Parathyroid adenoma (tissue), 2 donors: ENCODE measurements at regions not wholly inside any gene's neighbourhood (a gene's known extent, or its start where the extent isn't known, plus 50 kb on each side); places are given as distances from the start of the nearest gene placed in this dataset.

Source experiments
- H2AFZ ChIP-seq: fragments of 300-600 bp; sonication (generic); one replicate; pipeline ENCODE4 v1.7.0; 2017; ENCODE audit warnings: antibody characterized with exemption, mild to moderate bottlenecking
- H3K27ac ChIP-seq: fragments of 300-600 bp; sonication (generic); one replicate; pipeline ENCODE4 v1.7.0; 2017
- H3K27me3 ChIP-seq: fragments of 300-600 bp; sonication (generic); one replicate; pipeline ENCODE4 v1.7.0; 2017; ENCODE audit warnings: low read length; ENCODE audit not compliant: control insufficient read depth, insufficient read depth
- H3K36me3 ChIP-seq: fragments of 300-600 bp; sonication (generic); one replicate; pipeline ENCODE4 v1.7.0; 2017; ENCODE audit warnings: low read length; ENCODE audit not compliant: control insufficient read depth, insufficient read depth
- H3K4me1 ChIP-seq: fragments of 300-600 bp; sonication (generic); one replicate; pipeline ENCODE4 v1.7.0; 2017; ENCODE audit warnings: control low read depth
- H3K4me2 ChIP-seq: fragments of 300-600 bp; sonication (generic); one replicate; pipeline ENCODE4 v1.7.0; 2017; ENCODE audit warnings: low read length
- H3K4me3 ChIP-seq: fragments of 300-600 bp; sonication (generic); one replicate; pipeline ENCODE4 v1.7.0; 2017; ENCODE audit warnings: low read depth, low read length
- H3K79me2 ChIP-seq: fragments of 300-600 bp; sonication (generic); one replicate; pipeline ENCODE4 v1.7.0; 2017; ENCODE audit warnings: control low read depth
- H3K9ac ChIP-seq: fragments of 300-600 bp; sonication (generic); one replicate; pipeline ENCODE4 v1.7.0; 2017; ENCODE audit warnings: mild to moderate bottlenecking
- H3K9me3 ChIP-seq: fragments of 300-600 bp; sonication (generic); one replicate; pipeline ENCODE4 v1.7.0; 2017; ENCODE audit warnings: low read length; ENCODE audit not compliant: control insufficient read depth
- TF ChIP-seq, protein P1 (sequence below): fragments of 300-600 bp; sonication (generic); IDR thresholded peaks from one replicate; pipeline ENCODE4 v1.7.0; 2017; ENCODE audit warnings: antibody characterized with exemption, mild to moderate bottlenecking
- donor health status: primary hyperparathyroidism.

DNA sequence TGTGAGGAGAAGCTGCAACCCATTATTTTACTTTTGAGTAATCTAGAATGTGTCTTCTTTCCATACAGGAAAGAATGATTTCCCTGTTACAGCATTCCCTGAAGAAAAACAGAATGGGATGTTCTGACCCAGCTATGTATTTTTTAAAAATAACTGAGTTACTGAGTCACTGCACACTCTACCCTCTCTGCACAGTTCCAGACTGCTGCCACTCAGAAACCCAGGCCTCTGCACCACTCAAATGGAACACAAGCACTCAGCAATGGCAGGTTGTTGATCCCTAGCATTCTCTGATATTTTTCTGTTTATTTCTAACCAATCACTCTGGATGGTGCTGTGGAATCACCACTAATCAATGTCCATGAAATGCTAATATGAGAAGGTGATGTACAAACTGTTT, 1300.0 kb upstream of the FAM98A start:
- H3K9me3 ChIP-seq: no peaks in the 10 kb centered on the region
- no peak overlapping the region for H3K4me2 ChIP-seq
- TF ChIP-seq, protein P1, sequence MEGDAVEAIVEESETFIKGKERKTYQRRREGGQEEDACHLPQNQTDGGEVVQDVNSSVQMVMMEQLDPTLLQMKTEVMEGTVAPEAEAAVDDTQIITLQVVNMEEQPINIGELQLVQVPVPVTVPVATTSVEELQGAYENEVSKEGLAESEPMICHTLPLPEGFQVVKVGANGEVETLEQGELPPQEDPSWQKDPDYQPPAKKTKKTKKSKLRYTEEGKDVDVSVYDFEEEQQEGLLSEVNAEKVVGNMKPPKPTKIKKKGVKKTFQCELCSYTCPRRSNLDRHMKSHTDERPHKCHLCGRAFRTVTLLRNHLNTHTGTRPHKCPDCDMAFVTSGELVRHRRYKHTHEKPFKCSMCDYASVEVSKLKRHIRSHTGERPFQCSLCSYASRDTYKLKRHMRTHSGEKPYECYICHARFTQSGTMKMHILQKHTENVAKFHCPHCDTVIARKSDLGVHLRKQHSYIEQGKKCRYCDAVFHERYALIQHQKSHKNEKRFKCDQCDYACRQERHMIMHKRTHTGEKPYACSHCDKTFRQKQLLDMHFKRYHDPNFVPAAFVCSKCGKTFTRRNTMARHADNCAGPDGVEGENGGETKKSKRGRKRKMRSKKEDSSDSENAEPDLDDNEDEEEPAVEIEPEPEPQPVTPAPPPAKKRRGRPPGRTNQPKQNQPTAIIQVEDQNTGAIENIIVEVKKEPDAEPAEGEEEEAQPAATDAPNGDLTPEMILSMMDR: no peak
- H3K9ac ChIP-seq: no peak overlapping the region
- H3K4me3 ChIP-seq: no peak overlapping the region
- no peaks in the 10 kb centered on the region for H3K36me3 ChIP-seq
- no peaks in the 10 kb centered on the region for H3K27me3 ChIP-seq
- no peak overlapping the region for H3K27ac ChIP-seq
- no peaks in the 10 kb centered on the region for H3K79me2 ChIP-seq
- no peaks in the 10 kb centered on the region for H3K4me1 ChIP-seq
- no peak overlapping the region for H2AFZ ChIP-seq

DNA sequence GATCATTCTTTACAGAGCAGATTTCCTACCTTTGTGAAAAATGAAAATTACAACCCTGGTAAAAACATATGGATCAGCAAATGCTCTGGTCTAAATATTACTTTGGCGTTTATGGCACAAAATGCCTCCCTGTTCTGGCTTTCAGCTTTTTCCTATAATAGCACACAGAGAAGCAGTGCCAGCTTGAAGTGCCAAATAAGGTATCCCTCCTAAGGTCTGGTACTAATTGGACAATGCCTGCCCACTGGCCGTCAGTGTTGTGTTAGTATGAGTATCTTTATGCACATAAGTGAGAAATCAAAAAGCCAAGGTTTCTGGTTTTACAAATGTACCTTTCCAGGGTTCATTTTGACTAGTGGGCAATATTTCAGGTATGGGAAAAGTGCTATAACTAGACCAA, 1293.7 kb upstream of the FAM98A start:
- H3K9me3 ChIP-seq: no peaks in the 10 kb centered on the region
- no peaks in the 10 kb centered on the region for H3K27me3 ChIP-seq
- H2AFZ ChIP-seq: no peak overlapping the region
- H3K4me2 ChIP-seq: no peak overlapping the region
- no peaks in the 10 kb centered on the region for H3K4me1 ChIP-seq
- no peaks in the 10 kb centered on the region for H3K36me3 ChIP-seq
- H3K4me3 ChIP-seq: no peak overlapping the region
- no peak overlapping the region for H3K27ac ChIP-seq
- H3K79me2 ChIP-seq: no peaks in the 10 kb centered on the region
- H3K9ac ChIP-seq: no peak overlapping the region
- TF ChIP-seq, protein P1: no peak

GRCh38 chr2:34892256-34892655, 1293.2 kb upstream of the FAM98A start:
- no peaks in the 10 kb centered on the region for H3K36me3 ChIP-seq
- H3K9me3 ChIP-seq: no peaks in the 10 kb centered on the region
- no peak overlapping the region for H3K4me2 ChIP-seq
- H3K4me3 ChIP-seq: no peak overlapping the region
- H3K9ac ChIP-seq: no peak overlapping the region
- TF ChIP-seq, protein P1: no peak
- H3K79me2 ChIP-seq: no peaks in the 10 kb centered on the region
- no peaks in the 10 kb centered on the region for H3K4me1 ChIP-seq
- no peak overlapping the region for H3K27ac ChIP-seq
- no peak overlapping the region for H2AFZ ChIP-seq
- H3K27me3 ChIP-seq: no peaks in the 10 kb centered on the region

- no peaks in the 10 kb centered on the region for H3K4me1 ChIP-seq
- no peaks in the 10 kb centered on the region for H3K27me3 ChIP-seq
- H3K9ac ChIP-seq: no peak overlapping the region
- H3K4me3 ChIP-seq: no peak overlapping the region
- no peak overlapping the region for H2AFZ ChIP-seq
- H3K27ac ChIP-seq: no peak overlapping the region
- H3K36me3 ChIP-seq: no peaks in the 10 kb centered on the region
- no peaks in the 10 kb centered on the region for H3K79me2 ChIP-seq
- TF ChIP-seq, protein P1: no peak
- no peaks in the 10 kb centered on the region for H3K9me3 ChIP-seq
- H3K4me2 ChIP-seq: no peak overlapping the region
Measured at GRCh38 chr2:34875091-34875745, 1276.1 kb upstream of the FAM98A start.

DNA sequence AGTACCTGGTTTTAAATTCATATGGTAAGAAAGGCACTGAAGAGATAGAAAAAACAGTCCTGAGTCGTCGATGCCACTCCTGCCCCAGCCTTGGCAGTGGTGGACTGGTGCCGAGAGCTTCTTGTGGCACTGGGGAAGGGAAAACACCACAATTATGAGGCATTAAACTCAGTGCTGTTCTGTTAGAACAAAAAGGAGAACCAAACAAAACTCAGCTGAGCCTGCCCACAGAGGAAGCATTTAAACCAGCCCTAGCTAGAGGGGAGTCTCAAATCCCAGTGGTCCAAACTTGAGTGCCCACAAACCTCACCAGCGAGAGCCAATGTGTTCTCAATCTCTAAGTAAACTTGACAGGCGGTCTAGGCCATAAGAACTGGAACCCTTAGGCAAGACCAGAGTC, 1254.5 kb upstream of the FAM98A start:
- Histone ChIP-seq H3K27me3 (no peaks in the 10 kb centered on the region), H3K27ac (no peak overlapping the region), H3K9ac (no peak overlapping the region), H3K9me3 (no peaks in the 10 kb centered on the region), H3K79me2 (no peaks in the 10 kb centered on the region), H3K4me3 (no peak overlapping the region), H3K4me2 (no peak overlapping the region), H2AFZ (no peak overlapping the region), H3K36me3 (no peaks in the 10 kb centered on the region), H3K4me1 (no peaks in the 10 kb centered on the region)
- TF ChIP-seq, protein P1: no peak
